ENCODE measurements at regions not wholly inside any gene's neighbourhood (a gene's known extent, or its start where the extent isn't known, plus 50 kb on each side); places are given as distances from the start of the nearest gene placed in this dataset.
A peak's percentile ranks its signal among the peaks of the same experiment; 100 is the strongest.

- no peak for DNase-seq (ENCODE audit: insufficient read length)
- FAIRE-seq: no peak
- TF ChIP-seq TAF1 (IDR thresholded peaks at IDR 0.05; ENCODE audit: borderline replicate concordance, low read depth, low read length): no peak
- TF ChIP-seq POLR2A (IDR thresholded peaks at IDR 0.05; ENCODE audit: low read depth, low read length): no peak
- TF ChIP-seq POLR2AphosphoS5 (IDR thresholded peaks at IDR 0.05; ENCODE audit: low read depth, low read length): no peak
These were observed 243.9 kb downstream of the TOMM20 start for GRCh38 chr1:234884701-234885100.

- FAIRE-seq (no peak), DNase-seq (ENCODE audit: insufficient read length) (no peak)
- TF ChIP-seq TAF1 (IDR thresholded peaks at IDR 0.05; ENCODE audit: borderline replicate concordance, low read depth, low read length): no peak
- TF ChIP-seq POLR2AphosphoS5 (IDR thresholded peaks at IDR 0.05; ENCODE audit: low read depth, low read length): no peak
- TF ChIP-seq POLR2A (IDR thresholded peaks at IDR 0.05; ENCODE audit: low read depth, low read length): no peak
These were observed 244.6 kb downstream of the TOMM20 start for GRCh38 chr1:234884006-234884405.

GRCh38 chr1:234882898-234883297 lies 245.7 kb downstream of the TOMM20 start:
- DNase-seq (ENCODE audit: insufficient read length) (no peak), FAIRE-seq (no peak)
- TF ChIP-seq POLR2A (IDR thresholded peaks at IDR 0.05; ENCODE audit: low read depth, low read length) (no peak), TAF1 (IDR thresholded peaks at IDR 0.05; ENCODE audit: borderline replicate concordance, low read depth, low read length) (no peak), POLR2AphosphoS5 (IDR thresholded peaks at IDR 0.05; ENCODE audit: low read depth, low read length) (no peak)

- peak; percentile 87 for FAIRE-seq
- DNase-seq (ENCODE audit: insufficient read length): peak; percentile 36
These were observed 246.5 kb downstream of the TOMM20 start for GRCh38 chr1:234881893-234882771.

GRCh38 chr1:234879147-234880080 lies 249.2 kb downstream of the TOMM20 start:
- no peak for TF ChIP-seq POLR2A (IDR thresholded peaks at IDR 0.05; ENCODE audit: low read depth, low read length)
- no peak for TF ChIP-seq POLR2AphosphoS5 (IDR thresholded peaks at IDR 0.05; ENCODE audit: low read depth, low read length)
- no peak for TF ChIP-seq TAF1 (IDR thresholded peaks at IDR 0.05; ENCODE audit: borderline replicate concordance, low read depth, low read length)
- no peak for FAIRE-seq
- no peak for DNase-seq (ENCODE audit: insufficient read length)

More at GRCh38 chr1:234881893-234882771, 246.5 kb downstream of the TOMM20 start:
- TF ChIP-seq POLR2AphosphoS5 (IDR thresholded peaks at IDR 0.05; ENCODE audit: low read depth, low read length) (no peak), TAF1 (IDR thresholded peaks at IDR 0.05; ENCODE audit: borderline replicate concordance, low read depth, low read length) (no peak), POLR2A (IDR thresholded peaks at IDR 0.05; ENCODE audit: low read depth, low read length) (no peak)

- FAIRE-seq (no peak), DNase-seq (ENCODE audit: insufficient read length) (no peak)
- TF ChIP-seq POLR2AphosphoS5 (IDR thresholded peaks at IDR 0.05; ENCODE audit: low read depth, low read length) (no peak), POLR2A (IDR thresholded peaks at IDR 0.05; ENCODE audit: low read depth, low read length) (no peak), TAF1 (IDR thresholded peaks at IDR 0.05; ENCODE audit: borderline replicate concordance, low read depth, low read length) (no peak)
These were observed 250.3 kb downstream of the TOMM20 start for GRCh38 chr1:234878288-234878687.

- FAIRE-seq (no peak), DNase-seq (ENCODE audit: insufficient read length) (no peak)
- no peak for TF ChIP-seq POLR2AphosphoS5 (IDR thresholded peaks at IDR 0.05; ENCODE audit: low read depth, low read length)
These were observed 250.9 kb downstream of the TOMM20 start for GRCh38 chr1:234877761-234878160.

- peak; percentile 43 for DNase-seq (ENCODE audit: insufficient read length)
- TF ChIP-seq POLR2A (IDR thresholded peaks at IDR 0.05; ENCODE audit: low read depth, low read length) (no peak), TAF1 (IDR thresholded peaks at IDR 0.05; ENCODE audit: borderline replicate concordance, low read depth, low read length) (no peak), POLR2AphosphoS5 (IDR thresholded peaks at IDR 0.05; ENCODE audit: low read depth, low read length) (no peak)
- FAIRE-seq: no peak
These were observed 252.4 kb downstream of the TOMM20 start for GRCh38 chr1:234875953-234876855.

GRCh38 chr1:234875328-234875952 lies 253.2 kb downstream of the TOMM20 start:
- no peak for FAIRE-seq
- no peak for TF ChIP-seq POLR2AphosphoS5 (IDR thresholded peaks at IDR 0.05; ENCODE audit: low read depth, low read length)
- TF ChIP-seq TAF1 (IDR thresholded peaks at IDR 0.05; ENCODE audit: borderline replicate concordance, low read depth, low read length): no peak
- no peak for TF ChIP-seq POLR2A (IDR thresholded peaks at IDR 0.05; ENCODE audit: low read depth, low read length)
- DNase-seq (ENCODE audit: insufficient read length): no peak
